ENCODE measurements at regions not wholly inside any gene's neighbourhood (a gene's known extent, or its start where the extent isn't known, plus 50 kb on each side); places are given as distances from the start of the nearest gene placed in this dataset.

GRCh38 chr19:32241306-32241705, 104.1 kb upstream of the ZNF507 start:
- H3K4me3 ChIP-seq (ENCODE audit: control insufficient read depth, low read depth, low read length), result no peak overlapping the region
- DNase-seq (ENCODE audit: low read depth), result no peak
- no peak for TF ChIP-seq CTCF (IDR thresholded peaks at IDR 0.05; ENCODE audit: control insufficient read depth, insufficient read depth, low read depth, low read length, missing control alignments)

GRCh38 chr19:32241932-32242710, 103.3 kb upstream of the ZNF507 start:
- H3K4me3 ChIP-seq (ENCODE audit: control insufficient read depth, low read depth, low read length), result no peak overlapping the region
- no peak for TF ChIP-seq CTCF (IDR thresholded peaks at IDR 0.05; ENCODE audit: control insufficient read depth, insufficient read depth, low read depth, low read length, missing control alignments)
- DNase-seq (ENCODE audit: low read depth), result no peak

GRCh38 chr19:32246006-32246405, 99.4 kb upstream of the ZNF507 start:
- no peak for TF ChIP-seq CTCF (IDR thresholded peaks at IDR 0.05; ENCODE audit: control insufficient read depth, insufficient read depth, low read depth, low read length, missing control alignments)
- H3K4me3 ChIP-seq (ENCODE audit: control insufficient read depth, low read depth, low read length), result no peak overlapping the region
- DNase-seq (ENCODE audit: low read depth), result no peak

- DNase-seq (ENCODE audit: low read depth), result no peak
- no peak for TF ChIP-seq CTCF (IDR thresholded peaks at IDR 0.05; ENCODE audit: control insufficient read depth, insufficient read depth, low read depth, low read length, missing control alignments)
Measured at GRCh38 chr19:32251634-32252332, 93.6 kb upstream of the ZNF507 start.

GRCh38 chr19:32252333-32252669, 93.1 kb upstream of the ZNF507 start:
- H3K4me3 ChIP-seq (ENCODE audit: control insufficient read depth, low read depth, low read length), result no peak overlapping the region
- no peak for DNase-seq (ENCODE audit: low read depth)
- no peak for TF ChIP-seq CTCF (IDR thresholded peaks at IDR 0.05; ENCODE audit: control insufficient read depth, insufficient read depth, low read depth, low read length, missing control alignments)

More at GRCh38 chr19:32251634-32252332, 93.6 kb upstream of the ZNF507 start:
- no peak overlapping the region for H3K4me3 ChIP-seq (ENCODE audit: control insufficient read depth, low read depth, low read length)

GRCh38 chr19:32253683-32254508, 91.5 kb upstream of the ZNF507 start:
- no peak overlapping the region for H3K4me3 ChIP-seq (ENCODE audit: control insufficient read depth, low read depth, low read length)
- no peak for TF ChIP-seq CTCF (IDR thresholded peaks at IDR 0.05; ENCODE audit: control insufficient read depth, insufficient read depth, low read depth, low read length, missing control alignments)
- no peak for DNase-seq (ENCODE audit: low read depth)

Measured in AG09309 (cell line).